HepG2 (cell line): ENCODE measurements at regions not wholly inside any gene's neighbourhood (a gene's known extent, or its start where the extent isn't known, plus 50 kb on each side); places are given as distances from the start of the nearest gene placed in this dataset.

ENCODE experiments used
- ATAC-seq: fragments of 200-7000 bp; cut with Tn5 transposase; 3 replicates; pipeline ENCODE4 v1.9.1; 2020; ENCODE audit warnings: mild to moderate bottlenecking, moderate library complexity
- BruUV-seq: library from RNA; stranded (reverse); fragments of 400-500 nt; replicated peaks from 2 replicates; lab custom pipeline; 2021; lab: Mats Ljungman, UMichigan
- CTCF ChIA-PET: fragments of 300-600 bp; formaldehyde crosslinking; extraction: SDS; loops from one replicate; lab custom pipeline; 2021; ENCODE audit warnings: low total read pairs, inconsistent platforms, low intra/inter-chr PET ratio; lab: Yijun Ruan, JAX
- POLR2A ChIA-PET: fragments of 350-600 bp; sonication (Branson Sonifier 250); formaldehyde crosslinking; loops from one replicate; lab custom pipeline; 2020; ENCODE audit warnings: antibody characterized with exemption, inconsistent platforms; lab: Yijun Ruan, JAX
- DNase-seq: peaks from one replicate; pipeline ENCODE4 v3.0.0-alpha.2; 2015; ENCODE audit warnings: low spot score
- FAIRE-seq: peaks from 3 replicates; lab custom pipeline; 2011; peaks lifted over from hg19 to GRCh38; lab: Jason Lieb, UNC
- H2AFZ ChIP-seq: one replicate; pipeline ENCODE4 v1.6.1; 2011; ENCODE audit warnings: low read length, inconsistent platforms
- H3K27ac ChIP-seq: fragments of 300-600 bp; 3 replicates; pipeline ENCODE4 v1.8.0; 2011; ENCODE audit warnings: mixed run types, mild to moderate bottlenecking, mixed read lengths, low read length, inconsistent platforms; ENCODE audit not compliant: insufficient read depth; ENCODE audit errors: extremely low read length
- H3K27me3 ChIP-seq, 2 experiments: fragments of 200-600 bp in 1 of 2; 2 replicates in 1 of 2; 3 replicates in 1 of 2; pipeline versions ENCODE4 v1.6.0 to v1.8.0; 2011; ENCODE audit warnings: low read length in 2 of 2, mild to moderate bottlenecking in 2 of 2, moderate library complexity in 2 of 2, inconsistent platforms in 1 of 2; ENCODE audit not compliant: insufficient read depth in 2 of 2, control insufficient read depth in 1 of 2
- H3K36me3 ChIP-seq, 2 experiments: fragments of 200-600 bp in 1 of 2; replicated peaks in 1 of 2; 2 replicates in 1 of 2; 3 replicates in 1 of 2; pipeline versions ENCODE4 v1.5.1 to v1.8.0; 2011; ENCODE audit warnings: low read length in 2 of 2, inconsistent platforms in 1 of 2; ENCODE audit not compliant: insufficient read depth in 2 of 2, control insufficient read depth in 1 of 2
- H3K4me1 ChIP-seq: 2 replicates; pipeline ENCODE4 v1.5.1; 2012; ENCODE audit warnings: low read length, inconsistent platforms; ENCODE audit not compliant: insufficient read depth
- H3K4me2 ChIP-seq: 2 replicates; pipeline ENCODE4 v1.6.0; 2011; ENCODE audit warnings: low read depth, low read length, inconsistent platforms
- H3K4me3 ChIP-seq, 3 experiments: fragments of 200-600 bp in 1 of 3; sonication (generic), shearing (Covaris generic) in 1 of 3; replicated peaks in 1 of 3; 2 replicates each; pipeline ENCODE4 v1.5.1; 2011 to 2016; ENCODE audit warnings: low read length in 3 of 3, inconsistent platforms in 2 of 3, low read depth in 2 of 3, mild to moderate bottlenecking in 2 of 3, control low read depth in 1 of 3, mixed read lengths in 1 of 3; ENCODE audit not compliant: insufficient read depth in 1 of 3
- H3K79me2 ChIP-seq: one replicate; pipeline ENCODE4 v1.6.1; 2011; ENCODE audit warnings: low read length, inconsistent platforms; ENCODE audit not compliant: insufficient read depth
- H3K9ac ChIP-seq: 2 replicates; pipeline ENCODE4 v1.6.0; 2011; ENCODE audit warnings: mild to moderate bottlenecking, low read depth, low read length, inconsistent platforms; ENCODE audit not compliant: insufficient read depth
- H3K9me3 ChIP-seq: 2 replicates; pipeline ENCODE4 v1.5.1; 2012; ENCODE audit warnings: mild to moderate bottlenecking, low read length
- H4K20me1 ChIP-seq: 2 replicates; pipeline ENCODE4 v1.6.0; 2011; ENCODE audit warnings: inconsistent platforms, mild to moderate bottlenecking, low read length, moderate library complexity; ENCODE audit not compliant: insufficient read depth
- BCLAF1 ChIP-seq: fragments of 450-650 bp; IDR thresholded peaks from 2 replicates; pipeline ENCODE4 v1.6.1; 2017; ENCODE audit warnings: mild to moderate bottlenecking
- CENPBD1 ChIP-seq: sonication (generic); formaldehyde crosslinking; IDR thresholded peaks from 2 replicates; pipeline ENCODE4 v1.8.0; 2022; ENCODE audit warnings: missing genetic modification reagents, low read depth, mild to moderate bottlenecking, borderline replicate concordance
- SAP130 ChIP-seq: IDR thresholded peaks from 2 replicates; pipeline ENCODE4 v1.6.1; 2016; ENCODE audit warnings: low read depth
- SETDB1 ChIP-seq: sonication (generic); formaldehyde crosslinking; IDR thresholded peaks from 2 replicates; pipeline ENCODE4 v1.5.1; 2020; ENCODE audit warnings: missing genetic modification reagents, mild to moderate bottlenecking, borderline replicate concordance
- SP140L ChIP-seq: sonication (generic); formaldehyde crosslinking; IDR thresholded peaks from 2 replicates; pipeline ENCODE4 v1.4.0; 2020; ENCODE audit warnings: missing genetic modification reagents, borderline replicate concordance
- STAG1 ChIP-seq: sonication (generic); formaldehyde crosslinking; IDR thresholded peaks from 2 replicates; pipeline ENCODE4 v1.4.0; 2020; ENCODE audit warnings: missing genetic modification reagents
- U2AF2 ChIP-seq: fragments of 200-400 bp; formaldehyde crosslinking; IDR thresholded peaks from 2 replicates; pipeline ENCODE4 v1.6.1; 2017; ENCODE audit warnings: low read depth, mild to moderate bottlenecking, low read length
- ZBTB14 ChIP-seq: sonication (generic); formaldehyde crosslinking; IDR thresholded peaks from 2 replicates; pipeline ENCODE4 v1.4.0; 2020; ENCODE audit warnings: missing genetic modification reagents
- ZBTB44 ChIP-seq: sonication (generic); formaldehyde crosslinking; IDR thresholded peaks from 2 replicates; pipeline ENCODE4 v1.4.0; 2020; ENCODE audit warnings: missing genetic modification reagents
- ZNF160 ChIP-seq: sonication (generic); formaldehyde crosslinking; IDR thresholded peaks from 2 replicates; pipeline ENCODE4 v1.8.0; 2022; ENCODE audit warnings: mild to moderate bottlenecking, inconsistent platforms, missing genetic modification reagents
- ZNF383 ChIP-seq: sonication (generic); formaldehyde crosslinking; IDR thresholded peaks from 2 replicates; pipeline ENCODE4 v1.4.0; 2020; ENCODE audit warnings: missing genetic modification reagents, mild to moderate bottlenecking, borderline replicate concordance
- ZNF576 ChIP-seq: sonication (generic); formaldehyde crosslinking; IDR thresholded peaks from 2 replicates; pipeline ENCODE4 v1.4.0; 2020; ENCODE audit warnings: mild to moderate bottlenecking, missing genetic modification reagents
- in situ Hi-C: cut with HindIII; loops from 2 replicates; pipeline ENCODE4 v1.10.0; 2017; ENCODE audit warnings: low pct_unique_long_range_greater_than_20kb; ENCODE audit not compliant: extremely low pct_ligation_motif_present
- intact Hi-C: fragments of 100-400 bp; cut with micrococcal nuclease; formaldehyde crosslinking; loops from one replicate; pipeline ENCODE4 v1.10.0; 2022; ENCODE audit not compliant: unreplicated experiment

GRCh38 chr12:25637752-25638151, 84.7 kb upstream of the LMNTD1 start:
- intact Hi-C loops, result no loop called here
- Histone ChIP-seq H3K4me1 (no peaks in the 10 kb centered on the region), H3K4me2 (no peak overlapping the region), H3K9me3 (no peaks in the 10 kb centered on the region)
- FAIRE-seq, result no peak
- no peak for TF ChIP-seq SAP130
- no peak for TF ChIP-seq ZNF160 (CRISPR knock-in tag)
- no peak for TF ChIP-seq ZBTB44 (CRISPR knock-in tag)
- TF ChIP-seq U2AF2, result no peak
- no peak for TF ChIP-seq CENPBD1 (CRISPR knock-in tag)
- TF ChIP-seq ZBTB14 (CRISPR knock-in tag), result no peak
- no peak for TF ChIP-seq BCLAF1
- no peak for TF ChIP-seq ZNF383 (CRISPR knock-in tag)
- TF ChIP-seq SETDB1 (CRISPR knock-in tag), result no peak
- no peak for TF ChIP-seq SP140L (CRISPR knock-in tag)
- no peak for TF ChIP-seq ZNF576 (CRISPR knock-in tag)
- TF ChIP-seq STAG1, result no peak
- TF ChIP-seq, all 625 proteins: peak for 0
- in situ Hi-C loops, result no loop called here
- DNase-seq (no peak), ATAC-seq (no peak)
- no peak overlapping the region for H3K9ac ChIP-seq
- no peaks in the 10 kb centered on the region for H3K36me3 ChIP-seq
- no peak overlapping the region for H3K27ac ChIP-seq
- ChIA-PET CTCF (no interaction called here), POLR2A (no interaction called here)
- H3K79me2 ChIP-seq, result no peaks in the 10 kb centered on the region
- no peak overlapping the region for H2AFZ ChIP-seq
- H3K27me3 ChIP-seq, result no peaks in the 10 kb centered on the region
- H4K20me1 ChIP-seq, result no peaks in the 10 kb centered on the region
- H3K4me3 ChIP-seq, result no peak overlapping the region
- no TSS peak for BruUV-seq
